ENCODE measurements at regions not wholly inside any gene's neighbourhood (a gene's known extent, or its start where the extent isn't known, plus 50 kb on each side); places are given as distances from the start of the nearest gene placed in this dataset.

DNA sequence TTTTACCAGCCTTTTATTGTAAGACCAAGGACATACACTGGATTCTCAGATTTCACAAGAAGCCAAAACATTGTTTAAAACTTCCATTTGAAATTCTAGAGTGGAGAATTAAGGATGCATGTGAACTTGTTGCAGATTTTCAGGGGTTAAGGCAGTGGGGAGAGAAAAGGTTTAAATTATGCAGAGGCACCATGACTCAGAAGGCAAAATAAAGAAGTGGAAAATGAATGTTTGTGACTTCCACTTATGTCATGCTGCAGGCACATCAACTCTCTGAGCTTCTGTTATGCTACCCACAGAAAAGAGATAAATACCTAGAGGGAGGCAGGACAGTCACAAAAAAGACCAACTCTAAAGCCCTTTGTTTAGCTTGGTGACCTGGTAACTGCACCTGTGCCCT, 84.4 kb upstream of the BET1 start:
- Mint-ChIP-seq H3K27ac (no peak overlapping the region), H3K27me3 (peaks cover 1% of the 10 kb centered on the region), H3K36me3 (peaks cover 2% of the 10 kb centered on the region), H3K4me3 (no peak overlapping the region), H3K9me3 (no peaks in the 10 kb centered on the region), H3K4me1 (peaks cover 8 to 14% (median 11%) of the 10 kb centered on the region in 3 donors)

DNA sequence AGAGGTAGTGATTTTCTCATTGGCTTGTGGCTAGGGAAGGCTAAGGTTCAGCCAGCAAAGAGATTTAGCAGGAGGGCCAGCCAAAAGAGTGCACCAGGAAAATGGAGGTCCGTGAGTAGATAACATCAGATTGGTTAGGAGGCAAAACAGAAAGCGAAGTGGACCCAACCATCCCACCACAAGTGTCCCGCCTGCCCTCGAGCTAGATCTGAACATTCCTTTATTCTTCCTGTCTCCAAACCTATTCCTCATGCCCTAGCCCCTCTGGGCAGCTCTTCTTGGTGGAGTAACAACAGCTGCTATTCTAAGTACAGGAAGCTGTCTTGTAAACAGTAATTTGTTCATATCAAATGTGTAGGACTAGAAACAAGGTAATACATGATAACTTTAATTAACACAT, 85.7 kb upstream of the BET1 start:
- no peaks in the 10 kb centered on the region for H3K9me3 Mint-ChIP-seq
- H3K27me3 Mint-ChIP-seq, result no peaks in the 10 kb centered on the region

GRCh38 chr7:94092980-94093379, 88.8 kb upstream of the BET1 start:
- H3K9me3 Mint-ChIP-seq, result no peaks in the 10 kb centered on the region
- no peak overlapping the region for H3K4me3 Mint-ChIP-seq
- H3K4me1 Mint-ChIP-seq, result peaks cover 3 to 7% (median 4%) of the 10 kb centered on the region in 3 donors
- no peaks in the 10 kb centered on the region for H3K36me3 Mint-ChIP-seq
- H3K27ac Mint-ChIP-seq, result no peak overlapping the region
- peaks cover 5% of the 10 kb centered on the region for H3K27me3 Mint-ChIP-seq

More for the DNA sequence above, 85.7 kb upstream of the BET1 start:
- Mint-ChIP-seq H3K4me3 (no peak overlapping the region), H3K4me1 (peaks cover 8 to 14% (median 8%) of the 10 kb centered on the region in 3 donors), H3K27ac (no peak overlapping the region), H3K36me3 (peaks cover 2% of the 10 kb centered on the region)

DNA sequence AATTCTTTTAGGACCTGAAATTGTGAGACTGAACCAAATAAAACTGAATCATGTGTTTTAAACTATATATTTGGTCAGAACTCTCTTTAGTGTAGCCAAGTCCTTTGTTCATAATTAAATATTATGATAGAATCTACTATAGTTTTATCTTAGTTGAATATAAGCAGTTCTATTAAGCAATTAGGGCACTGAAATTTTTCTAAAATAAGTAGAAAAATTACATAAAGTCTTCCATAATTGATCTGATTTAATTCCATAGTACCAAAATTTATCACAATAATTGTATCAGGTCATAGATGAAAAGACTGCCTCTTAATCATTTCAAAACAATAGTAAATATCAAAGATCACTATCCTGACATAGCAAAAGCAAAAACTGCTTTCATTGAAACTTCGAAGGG, 90.1 kb upstream of the BET1 start:
- Mint-ChIP-seq H3K4me3 (no peak overlapping the region), H3K36me3 (no peaks in the 10 kb centered on the region), H3K9me3 (no peaks in the 10 kb centered on the region), H3K27ac (no peak overlapping the region), H3K4me1 (peaks cover 0 to 1% (median under 1%) of the 10 kb centered on the region in 3 donors), H3K27me3 (peaks cover 5% of the 10 kb centered on the region)

GRCh38 chr7:94095316-94096009, 91.3 kb upstream of the BET1 start:
- H3K27me3 Mint-ChIP-seq, result peaks cover 5% of the 10 kb centered on the region
- H3K9me3 Mint-ChIP-seq, result no peaks in the 10 kb centered on the region
- no peak overlapping the region for H3K27ac Mint-ChIP-seq
- no peaks in the 10 kb centered on the region for H3K36me3 Mint-ChIP-seq
- peaks cover 0 to 1% (median 0%) of the 10 kb centered on the region in 3 donors for H3K4me1 Mint-ChIP-seq
- no peak overlapping the region for H3K4me3 Mint-ChIP-seq

DNA sequence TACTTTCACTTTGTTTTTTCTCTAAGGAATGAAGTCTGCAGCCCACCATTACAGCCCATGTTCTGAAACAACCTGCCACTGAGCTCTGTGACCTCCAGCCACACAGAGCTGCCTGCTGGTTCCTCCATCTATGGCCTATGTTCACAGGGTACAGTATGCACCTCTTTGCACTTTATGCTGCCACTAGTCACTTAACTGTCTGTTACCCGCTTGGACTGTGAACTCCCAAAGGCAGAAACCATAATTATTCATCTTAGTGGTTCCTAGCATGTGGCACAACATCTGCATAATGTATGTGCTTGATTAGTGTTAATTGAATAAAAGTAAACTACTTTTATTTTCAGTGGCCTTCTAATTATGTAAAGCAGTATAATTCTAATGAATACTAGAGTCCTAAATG, 95.5 kb upstream of the BET1 start:
- Mint-ChIP-seq H3K27me3 (peaks cover 7% of the 10 kb centered on the region), H3K4me3 (no peak overlapping the region), H3K4me1 (peaks cover 0 to 1% (median 0%) of the 10 kb centered on the region in 3 donors), H3K9me3 (peaks cover 0 to 2% (median 0%) of the 10 kb centered on the region in 3 donors), H3K27ac (no peak overlapping the region), H3K36me3 (no peaks in the 10 kb centered on the region)

GRCh38 chr7:94100723-94101345, 96.7 kb upstream of the BET1 start:
- Mint-ChIP-seq H3K9me3 (peaks cover 0 to 2% (median 0%) of the 10 kb centered on the region in 3 donors), H3K27me3 (peaks cover 2% of the 10 kb centered on the region), H3K4me3 (no peak overlapping the region), H3K27ac (no peak overlapping the region), H3K4me1 (peaks cover 0 to 1% (median 0%) of the 10 kb centered on the region in 3 donors), H3K36me3 (no peaks in the 10 kb centered on the region)

DNA sequence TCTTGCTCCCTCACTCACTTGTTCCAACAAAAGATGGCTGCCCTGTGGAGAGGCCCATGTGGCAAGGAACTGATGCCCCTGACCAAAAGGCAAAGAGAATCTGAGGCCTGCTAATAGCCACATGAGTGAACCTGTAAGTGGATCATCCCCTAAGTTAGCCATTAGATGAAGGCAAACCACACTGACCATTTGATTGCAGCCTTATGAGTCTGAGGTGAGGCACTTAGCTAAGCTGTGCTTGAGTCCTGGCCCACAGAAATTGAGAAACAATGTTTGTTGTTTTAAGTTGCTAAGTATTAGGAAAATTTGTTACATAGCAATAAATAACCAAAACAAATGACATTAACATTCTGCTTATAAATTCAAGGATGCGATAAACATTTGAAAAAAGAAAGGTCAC, 100.1 kb upstream of the BET1 start:
- Mint-ChIP-seq H3K27ac (no peak overlapping the region), H3K4me1 (peaks cover 0 to 3% (median 0%) of the 10 kb centered on the region in 3 donors), H3K36me3 (no peaks in the 10 kb centered on the region), H3K27me3 (peaks cover 2% of the 10 kb centered on the region), H3K9me3 (peaks cover 0 to 2% (median 0%) of the 10 kb centered on the region in 3 donors), H3K4me3 (no peak overlapping the region)

GRCh38 chr7:94109556-94109955, 105.4 kb upstream of the BET1 start:
- Mint-ChIP-seq H3K4me3 (no peak overlapping the region), H3K4me1 (peaks cover 0 to 7% (median 6%) of the 10 kb centered on the region in 3 donors), H3K27ac (no peak overlapping the region), H3K9me3 (no peaks in the 10 kb centered on the region), H3K36me3 (no peaks in the 10 kb centered on the region), H3K27me3 (no peaks in the 10 kb centered on the region)

GRCh38 chr7:94111009-94111408, 106.9 kb upstream of the BET1 start:
- H3K27ac Mint-ChIP-seq, result no peak overlapping the region
- peaks cover 0 to 7% (median 6%) of the 10 kb centered on the region in 3 donors for H3K4me1 Mint-ChIP-seq
- H3K27me3 Mint-ChIP-seq, result no peaks in the 10 kb centered on the region
- no peak overlapping the region for H3K4me3 Mint-ChIP-seq
- no peaks in the 10 kb centered on the region for H3K36me3 Mint-ChIP-seq
- no peaks in the 10 kb centered on the region for H3K9me3 Mint-ChIP-seq

DNA sequence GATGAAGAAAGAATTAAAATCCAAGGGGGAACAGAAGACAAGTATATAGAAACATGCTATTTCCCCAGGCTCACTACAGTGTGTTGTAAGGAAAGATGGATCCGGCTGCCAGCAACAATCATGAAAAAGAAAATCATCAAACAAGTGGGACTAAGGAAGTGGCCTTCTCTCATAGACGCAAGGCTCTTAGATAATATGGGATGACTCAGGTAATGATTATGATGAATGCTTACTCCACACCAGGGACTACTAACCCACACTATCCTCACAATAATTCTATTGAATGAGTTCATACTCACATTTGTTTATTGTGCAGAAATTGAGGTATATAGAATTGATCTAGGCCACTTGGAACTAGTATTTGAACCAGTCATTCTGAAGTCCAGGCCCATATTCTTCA, 111.2 kb upstream of the BET1 start:
- H3K9me3 Mint-ChIP-seq, result no peaks in the 10 kb centered on the region
- H3K4me3 Mint-ChIP-seq, result no peak overlapping the region
- H3K36me3 Mint-ChIP-seq, result no peaks in the 10 kb centered on the region
- no peak overlapping the region for H3K27ac Mint-ChIP-seq
- H3K4me1 Mint-ChIP-seq, result peaks cover 0 to 4% (median 2%) of the 10 kb centered on the region in 3 donors
- H3K27me3 Mint-ChIP-seq, result no peaks in the 10 kb centered on the region

GRCh38 chr7:94123136-94123535, 119.0 kb upstream of the BET1 start:
- H3K27ac Mint-ChIP-seq, result no peak overlapping the region

GRCh38 chr7:94127026-94127425, 122.9 kb upstream of the BET1 start:
- peaks cover 7% of the 10 kb centered on the region for H3K27me3 Mint-ChIP-seq
- H3K4me3 Mint-ChIP-seq, result no peak overlapping the region
- no peaks in the 10 kb centered on the region for H3K36me3 Mint-ChIP-seq
- peaks cover 0 to 1% (median 0%) of the 10 kb centered on the region in 3 donors for H3K4me1 Mint-ChIP-seq
- H3K27ac Mint-ChIP-seq, result no peak overlapping the region
- H3K9me3 Mint-ChIP-seq, result peaks cover 0 to 1% (median 0%) of the 10 kb centered on the region in 3 donors

More at GRCh38 chr7:94123136-94123535, 119.0 kb upstream of the BET1 start:
- H3K36me3 Mint-ChIP-seq, result no peaks in the 10 kb centered on the region
- H3K4me1 Mint-ChIP-seq, result peaks cover 0 to 1% (median 0%) of the 10 kb centered on the region in 3 donors
- peaks cover 0 to 1% (median 0%) of the 10 kb centered on the region in 3 donors for H3K9me3 Mint-ChIP-seq
- peaks cover 2% of the 10 kb centered on the region for H3K27me3 Mint-ChIP-seq
- H3K4me3 Mint-ChIP-seq, result no peak overlapping the region

- Mint-ChIP-seq H3K4me3 (no peak overlapping the region), H3K27me3 (peaks cover 9% of the 10 kb centered on the region), H3K27ac (no peak overlapping the region), H3K36me3 (no peaks in the 10 kb centered on the region), H3K9me3 (peaks cover 0 to 1% (median 0%) of the 10 kb centered on the region in 3 donors), H3K4me1 (peaks cover 0 to 1% (median 1%) of the 10 kb centered on the region in 3 donors)
These were observed 123.9 kb upstream of the BET1 start for GRCh38 chr7:94128072-94128471.

DNA sequence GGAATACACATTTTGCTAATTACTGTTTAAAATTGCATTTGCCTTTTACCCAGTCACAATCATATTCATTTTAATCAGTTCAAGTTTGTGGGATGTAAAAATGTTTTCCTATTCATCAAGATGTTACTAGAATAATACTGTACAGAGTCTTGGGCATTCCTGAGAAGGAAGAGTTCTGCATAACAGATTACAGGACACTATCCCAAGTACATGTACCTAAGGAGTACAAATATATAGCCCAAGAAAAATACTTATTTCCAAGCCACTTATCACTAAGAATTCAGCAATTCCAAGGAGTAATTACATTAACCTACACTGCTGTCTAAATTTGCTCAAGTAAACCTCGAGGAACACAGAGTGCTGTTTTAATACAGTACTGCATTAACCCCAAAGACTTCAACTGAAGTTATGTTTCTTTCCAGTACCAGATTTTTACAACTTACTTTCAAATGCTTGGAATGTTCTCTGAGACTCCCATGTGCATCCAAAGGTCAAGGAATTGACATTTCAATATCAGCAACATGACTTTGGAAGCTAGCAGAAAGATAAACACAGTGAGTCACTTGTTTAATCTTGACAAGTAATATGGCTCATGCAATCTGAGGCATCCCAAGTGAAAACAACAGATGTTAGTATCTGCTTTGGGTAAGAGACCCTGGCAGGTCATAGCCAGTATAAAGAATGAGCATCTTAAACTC, 125.4 kb upstream of the BET1 start:
- Mint-ChIP-seq H3K27ac (no peak overlapping the region), H3K9me3 (peaks cover 0 to 1% (median 0%) of the 10 kb centered on the region in 3 donors), H3K4me3 (no peak overlapping the region)

More for the DNA sequence above, 125.4 kb upstream of the BET1 start:
- H3K4me1 Mint-ChIP-seq, result peaks cover 0 to 1% (median 1%) of the 10 kb centered on the region in 3 donors
- no peaks in the 10 kb centered on the region for H3K36me3 Mint-ChIP-seq
- H3K27me3 Mint-ChIP-seq, result peaks cover 9% of the 10 kb centered on the region

All from IgD-negative memory B cell (primary cell).